ENCODE measurements at regions not wholly inside any gene's neighbourhood (a gene's known extent, or its start where the extent isn't known, plus 50 kb on each side); places are given as distances from the start of the nearest gene placed in this dataset.

DNA sequence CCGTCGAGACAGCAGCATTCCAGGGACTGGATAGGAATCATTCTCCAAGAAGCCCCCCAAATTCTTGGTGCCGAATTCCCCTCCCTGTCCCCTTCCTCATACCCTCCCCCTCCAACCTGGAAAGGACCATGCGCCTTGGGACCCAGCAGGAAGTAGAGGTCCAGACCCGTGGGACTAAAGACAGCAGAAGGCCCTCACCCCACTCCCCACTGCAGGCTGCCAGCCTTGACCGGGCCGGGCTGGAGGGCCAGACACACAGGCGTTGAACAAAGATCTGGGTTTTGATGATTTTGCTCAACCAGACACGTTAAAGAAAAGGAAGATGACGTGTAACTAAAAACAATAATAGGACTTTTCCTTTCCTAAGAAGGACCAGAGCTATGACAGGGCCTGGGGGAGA lies 286.5 kb downstream of the NPHP4 start:
- no peaks in the 10 kb centered on the region for H3K36me3 ChIP-seq
- no peak overlapping the region for H3K27ac ChIP-seq
- H3K4me1 ChIP-seq = no peaks in the 10 kb centered on the region
- TF ChIP-seq POLR2A (IDR thresholded peaks at IDR 0.05) = no peak
- TF ChIP-seq, protein P1, sequence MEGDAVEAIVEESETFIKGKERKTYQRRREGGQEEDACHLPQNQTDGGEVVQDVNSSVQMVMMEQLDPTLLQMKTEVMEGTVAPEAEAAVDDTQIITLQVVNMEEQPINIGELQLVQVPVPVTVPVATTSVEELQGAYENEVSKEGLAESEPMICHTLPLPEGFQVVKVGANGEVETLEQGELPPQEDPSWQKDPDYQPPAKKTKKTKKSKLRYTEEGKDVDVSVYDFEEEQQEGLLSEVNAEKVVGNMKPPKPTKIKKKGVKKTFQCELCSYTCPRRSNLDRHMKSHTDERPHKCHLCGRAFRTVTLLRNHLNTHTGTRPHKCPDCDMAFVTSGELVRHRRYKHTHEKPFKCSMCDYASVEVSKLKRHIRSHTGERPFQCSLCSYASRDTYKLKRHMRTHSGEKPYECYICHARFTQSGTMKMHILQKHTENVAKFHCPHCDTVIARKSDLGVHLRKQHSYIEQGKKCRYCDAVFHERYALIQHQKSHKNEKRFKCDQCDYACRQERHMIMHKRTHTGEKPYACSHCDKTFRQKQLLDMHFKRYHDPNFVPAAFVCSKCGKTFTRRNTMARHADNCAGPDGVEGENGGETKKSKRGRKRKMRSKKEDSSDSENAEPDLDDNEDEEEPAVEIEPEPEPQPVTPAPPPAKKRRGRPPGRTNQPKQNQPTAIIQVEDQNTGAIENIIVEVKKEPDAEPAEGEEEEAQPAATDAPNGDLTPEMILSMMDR (IDR thresholded peaks at IDR 0.05) = no peak
- H3K27me3 ChIP-seq = no peaks in the 10 kb centered on the region
- no peaks in the 10 kb centered on the region for H3K9me3 ChIP-seq
- H3K4me3 ChIP-seq = no peak overlapping the region
- DNase-seq = no peak
- ATAC-seq = no peak
- 61 to 76% (median 73%) methylated on average over 8 to 10 of the region's 10 CpGs for WGBS, 4 donors
- intact Hi-C loops (cut with DNase I) = no loop called here

DNA sequence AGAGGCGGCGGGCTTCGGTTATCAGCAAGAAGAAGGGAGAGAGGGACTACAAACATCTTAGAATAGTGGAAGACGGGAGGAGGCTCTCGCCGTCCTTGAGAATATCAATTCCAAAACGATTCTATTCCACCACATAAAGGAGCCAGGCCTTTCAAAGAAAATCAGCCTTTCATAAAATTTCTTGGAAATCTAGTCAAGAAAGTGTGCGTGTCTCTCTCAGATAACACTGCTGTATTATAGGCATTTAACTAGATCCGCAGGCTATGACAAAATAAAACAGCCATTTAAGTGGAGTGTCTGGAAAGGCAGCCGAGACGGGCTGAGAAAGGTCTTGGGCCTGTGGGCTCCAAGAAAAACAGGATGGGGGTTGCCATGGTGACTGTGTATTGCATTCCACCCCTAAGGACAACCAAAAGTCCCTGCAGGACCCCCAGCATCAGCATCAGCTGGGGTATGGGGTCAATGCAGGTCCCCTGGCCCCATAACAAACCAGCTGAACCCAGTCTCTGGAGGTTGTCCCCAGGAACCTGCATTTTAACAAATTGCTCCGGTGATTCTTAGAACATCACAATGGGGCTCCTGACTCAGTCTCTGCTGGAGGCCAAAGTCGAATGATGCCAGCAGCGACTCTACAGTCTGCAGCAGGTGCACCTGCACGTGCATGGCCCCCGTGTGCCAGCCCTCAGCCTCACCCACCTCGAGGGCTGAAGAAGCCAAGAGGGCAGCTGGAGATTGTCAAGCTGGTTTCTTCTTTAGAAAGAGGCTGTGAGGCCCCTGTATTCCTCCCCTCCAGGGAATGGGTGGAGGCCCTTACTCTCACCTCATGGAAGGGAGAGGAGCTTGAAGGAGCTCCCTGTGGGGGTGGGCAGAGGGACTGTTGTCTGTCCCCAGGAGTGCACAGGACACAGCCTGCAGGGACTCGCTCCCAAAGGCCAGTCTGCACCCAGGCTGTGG lies 287.4 kb downstream of the NPHP4 start:
- H3K9me3 ChIP-seq = no peaks in the 10 kb centered on the region
- ATAC-seq = no peak
- no peaks in the 10 kb centered on the region for H3K36me3 ChIP-seq
- no peak overlapping the region for H3K27ac ChIP-seq
- H3K4me1 ChIP-seq = no peaks in the 10 kb centered on the region
- no peak for DNase-seq
- no peaks in the 10 kb centered on the region for H3K27me3 ChIP-seq
- TF ChIP-seq POLR2A (IDR thresholded peaks at IDR 0.05) = no peak
- TF ChIP-seq, protein P1 (IDR thresholded peaks at IDR 0.05) = no peak
- intact Hi-C loops (cut with DNase I) = no loop called here
- no peak overlapping the region for H3K4me3 ChIP-seq
- WGBS, 4 donors = 69 to 78% (median 72%) methylated on average over 16 to 18 of the region's 18 CpGs

DNA sequence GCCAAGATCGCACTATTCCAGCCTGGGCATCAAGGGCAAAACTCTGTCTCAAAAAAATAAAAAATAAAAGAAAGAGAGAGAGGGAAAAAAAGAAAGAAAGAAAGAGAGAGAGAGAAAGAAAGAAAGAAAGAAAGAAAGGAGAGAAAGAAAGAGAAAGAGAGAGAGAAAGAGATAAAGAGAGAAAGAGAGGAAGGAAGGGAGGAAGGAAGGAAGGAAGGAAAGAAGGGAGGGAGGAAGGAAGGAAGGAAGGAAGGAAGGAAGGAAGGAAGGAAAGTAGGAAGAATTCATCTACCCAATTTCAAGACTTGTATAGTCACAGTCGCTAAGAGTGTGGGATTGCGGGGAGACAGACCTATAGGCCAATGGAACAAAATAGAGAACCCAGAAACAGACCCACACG lies 290.6 kb downstream of the NPHP4 start:
- no peaks in the 10 kb centered on the region for H3K27me3 ChIP-seq
- 86 to 87% (median 87%) methylated on average over 4 of the region's 4 CpGs for WGBS, 4 donors
- intact Hi-C loops (cut with DNase I) = no loop called here
- no peak for TF ChIP-seq POLR2A (IDR thresholded peaks at IDR 0.05)
- TF ChIP-seq, protein P1 (IDR thresholded peaks at IDR 0.05) = no peak
- H3K9me3 ChIP-seq = no peaks in the 10 kb centered on the region
- no peak for ATAC-seq
- no peak overlapping the region for H3K27ac ChIP-seq
- no peak for DNase-seq
- no peaks in the 10 kb centered on the region for H3K4me1 ChIP-seq
- no peaks in the 10 kb centered on the region for H3K36me3 ChIP-seq
- H3K4me3 ChIP-seq = no peak overlapping the region

DNA sequence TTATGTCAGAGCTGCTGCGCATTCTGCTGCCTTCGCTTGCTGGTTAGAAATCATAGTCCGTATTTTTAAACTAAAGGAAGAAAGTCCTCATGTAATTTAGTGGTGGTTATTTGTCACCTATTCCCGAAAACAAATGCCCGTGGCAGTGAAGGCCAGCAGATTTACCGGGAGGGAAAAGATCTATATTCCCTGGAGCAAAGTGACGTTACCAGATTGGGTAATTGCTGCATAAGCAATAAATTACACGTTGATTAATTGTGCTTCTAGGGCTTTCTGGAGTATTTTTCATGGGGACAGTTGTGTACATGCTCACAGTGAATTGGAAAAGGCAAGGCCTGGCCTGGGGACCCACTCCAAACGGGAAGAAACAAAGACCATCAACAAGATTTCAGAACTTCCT lies 298.7 kb downstream of the NPHP4 start:
- DNase-seq = no peak
- peaks cover 0 to 17% (median 0%) of the 10 kb centered on the region in 9 donors for H3K27me3 ChIP-seq

More for the DNA sequence above, 298.7 kb downstream of the NPHP4 start:
- ATAC-seq = no peak
- Histone ChIP-seq H3K36me3 (no peaks in the 10 kb centered on the region), H3K9me3 (no peaks in the 10 kb centered on the region), H3K4me3 (no peak overlapping the region), H3K4me1 (no peaks in the 10 kb centered on the region), H3K27ac (no peak overlapping the region)
- no peak for TF ChIP-seq POLR2A (IDR thresholded peaks at IDR 0.05)
- WGBS, 4 donors = 86 to 88% (median 88%) methylated on average over 9 of the region's 9 CpGs
- intact Hi-C loops (cut with DNase I) = no loop called here

Measured in heart left ventricle (tissue), 16 donors.